CD4-positive, alpha-beta T cell treated with Interleukin-15 for 1 hour (primary cell): ENCODE measurements at regions not wholly inside any gene's neighbourhood (a gene's known extent, or its start where the extent isn't known, plus 50 kb on each side); places are given as distances from the start of the nearest gene placed in this dataset.

ENCODE experiments used
- DNase-seq: peaks from one replicate; pipeline ENCODE4 v3.0.0-alpha.2; 2020

GRCh38 chr13:22063416-22064124 lies 392.7 kb downstream of the FGF9 start:
- no peak for DNase-seq

DNA sequence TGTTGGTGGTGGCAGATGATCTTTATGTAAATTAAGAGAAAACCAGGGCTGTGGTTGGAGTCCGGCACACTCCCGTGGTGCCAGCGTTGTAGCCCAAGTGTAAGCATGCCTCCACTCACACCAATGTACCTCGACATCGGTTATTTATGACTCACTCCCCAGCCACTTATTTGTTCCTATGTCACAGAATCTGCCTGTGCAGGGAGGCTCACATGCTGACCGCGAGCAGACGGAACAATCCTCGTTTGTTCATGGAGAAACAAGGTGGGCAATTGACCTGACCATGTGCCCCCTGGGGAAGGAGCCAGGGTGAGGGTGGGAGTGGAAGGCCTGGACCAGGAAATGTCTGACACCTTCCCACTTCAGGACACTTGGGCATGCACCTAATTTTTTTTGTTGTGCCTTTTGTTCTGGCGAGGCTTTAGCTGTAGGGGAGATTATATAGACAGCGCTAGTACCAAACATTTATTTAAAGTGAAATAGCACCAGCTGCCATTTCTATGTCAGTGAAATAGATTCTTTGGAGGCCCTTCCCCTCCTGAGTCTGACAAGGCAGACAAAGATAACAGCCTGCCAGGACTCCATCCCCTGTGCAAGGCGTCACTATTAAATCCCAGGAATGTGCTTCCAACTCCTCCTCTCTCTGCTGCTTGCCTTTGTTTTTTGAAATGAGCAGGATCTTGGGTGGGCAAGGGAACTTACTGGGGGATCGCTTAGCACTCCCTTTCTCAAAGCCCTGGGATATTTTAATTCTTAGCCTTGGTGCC lies 394.2 kb downstream of the FGF9 start:
- no peak for DNase-seq

GRCh38 chr13:22073718-22074117 lies 402.8 kb downstream of the FGF9 start:
- no peak for DNase-seq

DNA sequence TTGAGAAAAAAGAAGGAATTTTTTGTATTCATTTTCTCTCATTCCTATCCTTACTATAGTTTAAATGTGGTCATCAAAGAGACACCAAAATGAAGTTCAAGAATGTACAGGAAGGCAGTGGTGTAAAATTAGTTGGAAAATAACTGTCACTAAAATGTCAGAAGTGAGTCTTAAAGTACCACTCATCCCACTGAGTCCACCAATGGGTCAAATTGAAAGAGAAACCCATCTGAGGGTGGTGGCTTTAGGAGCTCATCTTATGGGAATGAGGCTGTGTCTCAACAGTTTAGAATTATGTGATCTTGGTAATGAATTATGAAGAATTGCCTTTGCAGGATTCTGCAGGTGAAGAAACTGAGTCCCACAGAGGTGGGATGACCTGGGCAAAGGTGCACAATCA lies 403.5 kb downstream of the FGF9 start:
- no peak for DNase-seq

- DNase-seq, result no peak
Observed at GRCh38 chr13:22076658-22077057, 405.8 kb downstream of the FGF9 start.

DNA sequence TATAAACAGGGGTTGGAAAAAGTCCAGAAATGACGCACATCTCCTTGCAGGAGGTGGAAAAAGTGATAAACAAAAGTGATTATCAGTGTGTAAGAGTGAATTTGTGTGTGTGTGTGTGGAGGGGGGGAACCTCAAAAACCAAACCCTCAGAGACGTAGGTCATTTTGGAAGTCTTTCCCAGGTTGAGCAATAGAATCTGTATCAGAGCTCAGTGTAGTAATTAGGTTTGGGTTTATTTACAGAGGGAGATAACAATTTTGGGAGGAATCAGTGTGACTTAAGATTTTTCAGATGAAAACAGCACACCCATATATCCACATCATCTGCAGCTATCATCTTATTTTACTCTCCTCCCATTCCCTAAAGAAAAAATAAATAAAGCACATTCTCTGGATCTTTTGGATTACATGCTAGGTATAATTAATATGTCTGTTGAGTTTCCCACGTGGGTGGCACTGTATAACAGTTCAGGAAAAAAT lies 406.4 kb downstream of the FGF9 start:
- DNase-seq, result no peak

- DNase-seq, result no peak
Observed at GRCh38 chr13:22077764-22078163, 406.9 kb downstream of the FGF9 start.

DNA sequence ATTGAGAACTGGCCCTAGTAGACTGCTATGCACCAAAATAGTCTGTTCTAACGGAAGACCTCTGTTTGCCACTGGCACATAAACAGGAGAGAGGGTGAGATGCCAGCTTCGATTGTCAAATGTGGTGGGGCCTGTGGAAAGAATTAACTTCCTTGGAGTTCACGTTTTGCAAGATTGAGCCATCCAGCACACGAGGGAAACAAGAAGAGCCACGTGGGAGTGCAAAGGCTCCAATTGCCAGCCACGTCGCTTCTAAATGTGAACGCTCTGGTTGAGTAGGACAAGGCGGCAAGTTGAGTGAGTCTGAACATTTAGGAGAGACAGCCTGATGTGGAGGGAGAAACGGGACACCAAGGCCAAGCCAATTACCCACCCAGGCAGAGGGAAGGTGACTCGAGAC lies 409.1 kb downstream of the FGF9 start:
- no peak for DNase-seq

DNA sequence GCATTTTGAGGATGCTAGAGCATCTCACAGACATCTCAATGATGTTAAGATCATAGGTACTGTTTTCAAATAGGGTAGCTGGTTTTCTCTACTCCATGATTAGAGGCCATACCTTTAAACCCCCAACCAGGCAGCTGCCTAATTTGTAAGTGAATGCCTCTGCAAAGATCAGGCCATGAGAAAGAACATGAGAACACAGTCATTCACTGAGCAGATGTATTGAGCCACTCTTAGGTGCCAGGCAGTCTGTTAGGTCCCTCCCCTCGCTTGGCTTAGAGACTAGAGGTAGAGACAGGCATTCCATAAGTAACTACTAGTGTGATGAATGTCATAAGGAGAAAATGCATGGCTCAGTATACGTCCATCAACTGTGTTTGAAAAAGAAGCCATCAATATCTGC lies 410.0 kb downstream of the FGF9 start:
- no peak for DNase-seq

DNA sequence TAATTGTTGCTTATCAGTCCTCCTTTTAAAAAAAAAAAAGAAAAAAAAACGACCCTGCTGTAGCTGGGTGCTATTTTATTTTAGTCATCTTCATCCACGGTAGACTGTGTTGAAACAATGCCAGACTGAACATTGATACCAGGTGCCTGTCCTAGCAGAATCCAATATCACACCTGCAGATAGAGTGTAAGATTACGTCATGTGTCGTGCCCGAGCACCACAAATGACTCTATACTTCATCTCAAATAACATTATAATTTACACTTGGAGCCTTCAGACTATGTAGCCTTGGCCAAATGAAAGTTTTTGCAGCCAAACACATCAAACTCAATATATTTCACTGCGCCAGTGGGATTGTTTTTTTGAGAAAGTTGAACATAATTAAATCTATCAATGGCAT lies 410.6 kb downstream of the FGF9 start:
- no peak for DNase-seq

DNA sequence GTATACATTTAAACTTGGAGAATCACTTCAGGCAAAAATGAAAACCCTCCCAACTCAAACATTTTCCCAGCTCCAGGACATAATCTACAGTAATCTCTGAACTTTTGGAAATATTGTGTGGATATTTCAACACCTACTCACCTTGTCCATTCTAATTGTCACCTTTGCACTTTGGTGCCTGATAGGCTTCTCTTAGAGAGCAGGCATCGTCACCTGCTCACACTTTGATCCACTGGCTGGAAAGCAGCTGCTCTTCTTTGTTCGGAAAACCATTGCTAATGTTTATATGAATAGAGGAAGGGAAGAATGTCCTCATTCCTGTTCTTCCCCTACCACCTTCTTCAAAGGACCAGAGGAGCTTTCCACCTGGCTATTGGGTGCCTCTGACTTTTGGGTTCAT lies 411.2 kb downstream of the FGF9 start:
- DNase-seq, result no peak

- no peak for DNase-seq
Observed at GRCh38 chr13:22082437-22083100, 411.7 kb downstream of the FGF9 start.

GRCh38 chr13:22085001-22085400 lies 414.1 kb downstream of the FGF9 start:
- DNase-seq, result no peak

DNA sequence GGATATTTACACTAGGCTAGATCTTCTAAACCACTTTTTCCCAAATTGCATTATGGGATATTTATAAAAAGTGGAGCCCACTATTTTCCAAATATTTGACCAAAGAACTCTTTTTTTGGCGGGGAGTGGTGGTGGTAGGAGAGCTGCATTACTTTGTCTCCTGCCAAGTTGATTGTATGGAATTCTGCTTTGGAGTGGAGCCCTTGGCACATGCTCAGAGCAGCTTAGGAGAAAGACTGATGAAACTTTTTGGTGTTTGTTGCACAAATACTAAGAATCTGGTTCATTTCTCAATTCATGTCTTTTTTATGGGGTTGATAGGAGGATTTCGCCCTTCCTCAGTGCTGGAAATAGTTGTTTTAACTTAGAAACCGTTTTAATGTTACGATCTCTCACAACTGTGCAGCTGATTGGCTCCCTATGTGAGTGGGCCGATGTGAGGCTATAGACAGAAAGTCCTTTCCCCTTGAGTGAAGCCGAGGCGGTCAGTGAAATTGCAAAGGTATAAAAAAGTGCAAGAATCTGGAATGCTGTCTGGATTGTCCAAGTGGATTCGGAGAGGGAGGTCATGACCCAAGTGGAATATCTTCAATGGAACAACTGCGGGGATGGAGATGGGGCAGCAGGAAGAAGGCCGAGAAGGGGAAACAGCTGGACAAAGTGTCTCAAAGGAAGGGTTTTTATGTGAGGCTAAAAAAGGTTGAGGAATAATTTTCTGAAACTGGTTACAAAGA lies 415.9 kb downstream of the FGF9 start:
- DNase-seq, result no peak

DNA sequence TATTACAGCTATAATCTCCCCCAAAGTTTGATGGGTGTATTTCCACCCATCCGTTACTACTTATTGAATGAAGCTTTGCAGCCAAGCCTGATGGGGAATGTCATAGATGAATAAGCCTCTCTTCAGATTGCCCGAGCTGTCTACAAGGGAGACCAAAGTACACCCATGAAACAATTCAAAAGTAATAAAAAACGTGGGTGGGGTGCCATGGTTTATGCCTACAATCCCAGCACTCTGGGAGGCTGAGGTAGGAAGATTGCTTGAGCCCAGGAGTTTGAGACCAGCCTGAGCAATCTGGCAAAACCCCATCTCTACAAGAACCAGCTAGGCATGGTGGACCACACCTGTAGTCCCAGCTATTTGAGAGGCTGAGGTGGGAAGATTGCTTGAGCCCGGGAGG lies 419.2 kb downstream of the FGF9 start:
- DNase-seq, result no peak

- DNase-seq, result no peak
Observed at GRCh38 chr13:22091222-22091970, 420.5 kb downstream of the FGF9 start.

GRCh38 chr13:22091971-22092300 lies 421.1 kb downstream of the FGF9 start:
- DNase-seq, result no peak

DNA sequence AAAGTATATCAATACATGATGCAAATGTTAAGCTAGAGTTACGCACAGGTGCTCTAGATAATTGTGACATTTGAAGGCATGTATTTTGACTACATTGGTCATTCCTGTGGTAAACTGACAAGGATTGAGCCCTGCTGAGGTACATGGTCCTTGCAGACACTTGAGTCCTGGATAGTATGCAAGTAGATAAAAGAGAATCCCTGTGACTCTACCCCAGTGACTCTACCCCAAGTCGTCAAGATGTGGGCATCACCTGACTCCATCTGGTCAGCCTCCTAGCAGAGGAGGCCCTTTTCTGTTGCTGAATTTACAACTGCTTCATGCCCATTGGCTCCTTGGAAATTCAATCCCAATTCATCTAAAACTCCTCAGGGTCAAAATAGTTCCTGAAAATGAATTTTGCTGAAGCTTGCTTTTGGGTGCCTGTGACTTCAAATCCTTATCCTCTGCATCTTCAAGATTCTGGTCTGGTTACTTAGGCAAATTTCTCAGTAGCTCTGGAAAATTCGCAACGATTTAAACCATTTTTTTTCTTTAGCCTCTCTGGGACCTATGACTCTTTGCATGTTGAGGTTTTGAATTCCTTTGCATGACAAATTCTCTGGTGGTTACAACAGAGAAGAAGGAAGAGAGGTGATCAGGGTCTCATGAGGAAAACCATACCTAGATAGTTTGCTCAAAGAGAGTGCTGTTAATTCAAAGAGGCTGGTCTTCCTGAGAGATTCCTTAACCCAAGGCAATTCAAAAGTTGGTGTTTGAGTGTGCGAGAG lies 422.1 kb downstream of the FGF9 start:
- no peak for DNase-seq

- no peak for DNase-seq
Observed at GRCh38 chr13:22095794-22096193, 424.9 kb downstream of the FGF9 start.

- no peak for DNase-seq
Observed at GRCh38 chr13:22099585-22099984, 428.7 kb downstream of the FGF9 start.

- no peak for DNase-seq
Observed at GRCh38 chr13:22102271-22102670, 431.4 kb downstream of the FGF9 start.
